BJ (cell line): ENCODE measurements at regions not wholly inside any gene's neighbourhood (a gene's known extent, or its start where the extent isn't known, plus 50 kb on each side); places are given as distances from the start of the nearest gene placed in this dataset.
"Not testable (repeated sequence)": the region's sequence is repeated elsewhere in the genome, so short reads cannot be mapped to it uniquely, and the experiment has no call there.

Experiments
- CTCF ChIA-PET: fragments of 350-600 bp; formaldehyde crosslinking; extraction: SDS; loops from one replicate; lab custom pipeline; 2021; ENCODE audit warnings: antibody characterized with exemption, inconsistent platforms; lab: Yijun Ruan, JAX
- POLR2A ChIA-PET: fragments of 300-600 bp; sonication (Branson Sonifier 250); formaldehyde crosslinking; extraction: SDS; loops from one replicate; lab custom pipeline; 2021; ENCODE audit warnings: antibody characterized with exemption; lab: Charles Lee
- DNase-seq: peaks from one replicate; pipeline ENCODE4 v3.0.0-alpha.2; 2011; ENCODE audit warnings: low read depth
- H3K27me3 ChIP-seq: 2 replicates; pipeline ENCODE4 v1.6.0; 2011; ENCODE audit warnings: low read length; ENCODE audit not compliant: control insufficient read depth, insufficient read depth
- H3K36me3 ChIP-seq: 2 replicates; pipeline ENCODE4 v1.5.1; 2011; ENCODE audit warnings: low read length; ENCODE audit not compliant: control insufficient read depth, insufficient read depth
- H3K4me3 ChIP-seq: 2 replicates; pipeline ENCODE4 v1.5.1; 2011; ENCODE audit warnings: low read depth, mild to moderate bottlenecking, control low read depth, low read length
- TF ChIP-seq, protein P1 (sequence below): IDR thresholded peaks from 2 replicates; pipeline ENCODE4 v1.5.1; 2011; ENCODE audit warnings: low read depth, mild to moderate bottlenecking, control low read depth, inconsistent platforms, low read length, moderate library complexity; ENCODE audit not compliant: insufficient read depth

DNA sequence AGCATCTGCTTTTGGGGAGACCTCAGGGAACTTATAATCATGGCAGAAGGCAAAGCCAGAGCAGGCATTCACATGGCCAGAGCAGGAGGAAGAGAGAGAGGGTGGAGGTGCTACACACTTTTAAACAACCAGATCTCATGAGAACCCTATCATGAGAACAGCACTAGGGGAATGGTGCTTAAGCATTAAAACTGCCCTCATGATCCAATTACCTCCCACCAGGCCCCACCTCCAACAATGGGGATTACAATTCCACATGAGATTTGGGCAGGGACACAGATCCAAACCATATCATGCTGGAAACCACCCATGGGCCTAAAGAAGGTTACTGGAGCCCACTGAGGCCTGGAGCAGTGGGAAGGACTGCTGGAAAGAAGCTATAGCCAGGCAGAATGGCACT lies 66.9 kb upstream of the CHST1 start:
- Histone ChIP-seq H3K36me3 (no peaks in the 10 kb centered on the region), H3K4me3 (no peak overlapping the region), H3K27me3 (no peaks in the 10 kb centered on the region)
- DNase-seq: no peak
- TF ChIP-seq, protein P1, sequence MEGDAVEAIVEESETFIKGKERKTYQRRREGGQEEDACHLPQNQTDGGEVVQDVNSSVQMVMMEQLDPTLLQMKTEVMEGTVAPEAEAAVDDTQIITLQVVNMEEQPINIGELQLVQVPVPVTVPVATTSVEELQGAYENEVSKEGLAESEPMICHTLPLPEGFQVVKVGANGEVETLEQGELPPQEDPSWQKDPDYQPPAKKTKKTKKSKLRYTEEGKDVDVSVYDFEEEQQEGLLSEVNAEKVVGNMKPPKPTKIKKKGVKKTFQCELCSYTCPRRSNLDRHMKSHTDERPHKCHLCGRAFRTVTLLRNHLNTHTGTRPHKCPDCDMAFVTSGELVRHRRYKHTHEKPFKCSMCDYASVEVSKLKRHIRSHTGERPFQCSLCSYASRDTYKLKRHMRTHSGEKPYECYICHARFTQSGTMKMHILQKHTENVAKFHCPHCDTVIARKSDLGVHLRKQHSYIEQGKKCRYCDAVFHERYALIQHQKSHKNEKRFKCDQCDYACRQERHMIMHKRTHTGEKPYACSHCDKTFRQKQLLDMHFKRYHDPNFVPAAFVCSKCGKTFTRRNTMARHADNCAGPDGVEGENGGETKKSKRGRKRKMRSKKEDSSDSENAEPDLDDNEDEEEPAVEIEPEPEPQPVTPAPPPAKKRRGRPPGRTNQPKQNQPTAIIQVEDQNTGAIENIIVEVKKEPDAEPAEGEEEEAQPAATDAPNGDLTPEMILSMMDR: no peak
- POLR2A ChIA-PET: no interaction called here
- CTCF ChIA-PET: no interaction called here

DNA sequence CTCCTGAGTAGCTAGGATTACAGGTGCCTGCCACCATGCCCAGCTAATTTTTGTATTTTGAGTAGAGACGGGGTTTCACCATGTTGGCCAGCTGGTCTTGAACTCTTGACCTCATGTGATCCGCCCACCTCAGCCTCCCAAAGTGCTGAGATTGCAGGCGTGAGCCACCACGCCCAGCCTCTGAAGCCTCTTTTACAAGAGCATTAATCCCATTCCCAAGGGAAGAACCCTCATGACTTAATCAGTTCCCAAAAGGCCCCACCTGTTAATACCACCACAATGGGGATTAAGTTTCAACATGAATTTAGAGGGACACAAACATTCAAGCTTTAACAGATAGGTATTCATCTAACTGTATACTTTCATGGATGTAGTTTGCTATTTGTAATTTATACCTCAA lies 65.7 kb upstream of the CHST1 start:
- H3K4me3 ChIP-seq, DNase-seq, H3K36me3 ChIP-seq, H3K27me3 ChIP-seq, POLR2A ChIA-PET: not testable (repeated sequence)
- CTCF ChIA-PET: interaction anchor here (0.6 kb wide), 1 partner anchor 1906 kb away, joined by 3 read pairs; no protein-coding TSS in a partner anchor

DNA sequence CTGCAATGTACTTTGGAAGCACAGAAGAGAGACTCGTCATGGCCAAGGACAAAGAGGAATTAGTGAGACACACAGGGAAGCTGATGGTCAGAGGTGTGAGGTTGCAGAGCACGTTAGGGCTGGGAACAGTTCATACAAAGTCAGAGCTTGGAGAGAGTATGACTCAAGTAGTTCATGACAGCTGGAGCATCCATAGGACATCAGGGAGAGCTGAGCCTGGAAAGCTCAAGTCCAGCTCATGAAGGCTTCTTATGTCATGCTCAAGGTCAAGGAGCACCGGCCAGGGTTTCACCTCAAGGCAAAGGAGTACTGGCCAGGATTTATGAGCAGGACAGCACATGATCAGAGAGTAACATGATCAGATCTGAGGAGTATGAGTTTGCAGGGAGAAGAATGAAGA lies 64.6 kb upstream of the CHST1 start:
- 0 out of 2 replicates have a peak, but pooled peaks cover 2% of the 10 kb centered on the region for H3K27me3 ChIP-seq
- TF ChIP-seq, protein P1: no peak
- POLR2A ChIA-PET: no interaction called here

DNA sequence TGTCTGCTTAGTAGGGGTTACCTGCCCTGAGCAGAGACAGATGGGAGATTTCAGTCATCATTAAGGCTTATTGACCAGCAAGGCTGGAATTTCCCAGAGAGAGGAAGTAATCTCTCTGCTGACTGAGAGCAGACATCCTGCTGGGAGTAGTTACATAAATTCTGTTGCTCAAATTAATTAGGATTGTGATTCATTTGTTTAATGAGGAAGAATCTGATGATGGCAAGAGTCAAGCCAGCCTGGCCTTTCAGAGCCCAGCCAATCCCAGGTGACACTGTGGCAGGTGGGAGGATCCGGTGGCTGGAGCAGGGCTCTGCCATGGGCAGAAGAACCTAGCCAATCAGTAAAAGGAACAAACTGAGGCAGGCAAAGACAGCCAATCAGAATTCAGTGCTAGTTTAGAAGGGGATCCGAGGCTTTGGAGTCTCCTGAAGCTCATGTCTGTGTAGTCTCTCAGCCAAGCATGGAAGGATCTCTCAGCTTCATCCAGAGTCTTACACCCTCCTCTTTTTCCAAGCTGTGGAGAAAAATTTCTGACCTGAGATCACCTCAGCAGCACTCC lies 61.2 kb upstream of the CHST1 start:
- ChIA-PET CTCF (no interaction called here), POLR2A (no interaction called here)
- Histone ChIP-seq H3K36me3 (no peaks in the 10 kb centered on the region), H3K27me3 (0 out of 2 replicates have a peak, but pooled peaks cover 2% of the 10 kb centered on the region), H3K4me3 (no peak overlapping the region)
- TF ChIP-seq, protein P1: no peak
- DNase-seq: no peak

More for the DNA sequence above, 64.6 kb upstream of the CHST1 start:
- CTCF ChIA-PET: interaction anchor here (2.0 kb wide), 1 partner anchor 42 kb away, joined by 5 read pairs; no protein-coding TSS in a partner anchor
- H3K4me3 ChIP-seq: no peak overlapping the region
- no peak for DNase-seq
- H3K36me3 ChIP-seq: no peaks in the 10 kb centered on the region

DNA sequence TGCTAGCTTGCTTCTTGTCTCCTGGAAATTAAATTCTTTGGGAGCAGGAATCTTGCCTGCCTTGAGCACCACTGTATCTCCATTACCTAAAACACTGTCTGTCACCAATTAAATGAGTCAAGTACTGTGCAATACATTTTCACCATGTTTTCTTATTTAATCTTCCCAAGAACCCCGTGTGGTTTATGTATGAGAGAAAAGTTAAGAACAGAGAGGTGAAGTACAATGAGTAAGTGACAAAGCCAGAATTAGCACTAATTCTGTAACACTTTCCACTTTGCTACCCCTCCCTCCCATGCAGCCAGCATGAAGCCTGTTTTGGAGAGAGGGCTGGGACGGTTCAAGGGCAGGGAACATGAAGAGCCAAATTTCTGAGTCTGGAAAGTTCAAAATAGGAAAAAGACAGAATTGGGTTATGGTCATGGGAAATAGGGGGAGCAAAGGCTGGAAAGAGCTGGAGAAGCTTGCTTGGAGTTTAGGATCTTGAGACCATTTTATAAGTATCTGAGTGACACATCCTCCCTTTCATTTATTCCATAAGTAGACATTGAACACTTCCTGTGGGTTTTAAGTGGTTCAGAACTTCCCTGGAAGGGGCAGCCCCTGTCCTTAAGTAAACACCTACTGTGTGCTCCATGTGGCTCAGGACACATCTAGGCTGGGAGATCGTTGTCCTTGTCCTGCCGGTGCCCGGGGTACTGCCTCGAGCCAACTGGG lies 60.5 kb upstream of the CHST1 start:
- POLR2A ChIA-PET: no interaction called here
- Histone ChIP-seq H3K4me3 (no peak overlapping the region), H3K27me3 (0 out of 2 replicates have a peak, but pooled peaks cover 2% of the 10 kb centered on the region), H3K36me3 (no peaks in the 10 kb centered on the region)
- DNase-seq: no peak
- TF ChIP-seq, protein P1: no peak
- CTCF ChIA-PET: no interaction called here
